Suprapubic skin (tissue), 4 donors: ENCODE measurements at regions not wholly inside any gene's neighbourhood (a gene's known extent, or its start where the extent isn't known, plus 50 kb on each side); places are given as distances from the start of the nearest gene placed in this dataset.
"Not testable (repeated sequence)": the region's sequence is repeated elsewhere in the genome, so short reads cannot be mapped to it uniquely, and the experiment has no call there.

Source experiments
- DNase-seq, 2 donors: peaks; one replicate each; pipeline ENCODE4 v3.0.0-alpha.2; 2019; ENCODE audit warnings: low spot score in 2 of 2
- H3K27ac ChIP-seq: fragments of 200-600 bp; sonication (generic); one replicate; pipeline ENCODE4 v1.5.1; 2019
- H3K27me3 ChIP-seq: fragments of 200-600 bp; sonication (generic); one replicate; pipeline ENCODE4 v1.5.1; 2019
- H3K36me3 ChIP-seq: fragments of 200-600 bp; sonication (generic); one replicate; pipeline ENCODE4 v1.5.1; 2019
- H3K4me1 ChIP-seq: fragments of 200-600 bp; sonication (generic); one replicate; pipeline ENCODE4 v1.5.1; 2019
- H3K4me3 ChIP-seq: fragments of 200-600 bp; sonication (generic); one replicate; pipeline ENCODE4 v1.5.1; 2019; ENCODE audit warnings: mild to moderate bottlenecking
- H3K9me3 ChIP-seq: fragments of 200-600 bp; sonication (generic); one replicate; pipeline ENCODE4 v1.5.1; 2019
- EP300 ChIP-seq: sonication (generic); formaldehyde crosslinking; IDR thresholded peaks from one replicate; pipeline ENCODE4 v1.6.1; 2017; ENCODE audit warnings: antibody characterized with exemption
- POLR2A ChIP-seq, 2 donors: fragments of 450-650 bp; IDR thresholded peaks; one replicate each; pipeline ENCODE4 v1.6.1; 2017; ENCODE audit warnings: antibody characterized with exemption in 2 of 2, mild to moderate bottlenecking in 2 of 2, moderate library complexity in 2 of 2
- POLR2AphosphoS5 ChIP-seq, 3 donors: sonication (generic); formaldehyde crosslinking; IDR thresholded peaks; one replicate each; pipeline ENCODE4 v1.6.1; 2017; ENCODE audit warnings: antibody characterized with exemption in 3 of 3
- WGBS: methylation state at CpG from one replicate; pipeline ENCODE4 v1.1.5; 2018; 5-methylcytosine and 5-hydroxymethylcytosine counted together
- TF ChIP-seq, protein P1 (sequence below), 2 donors: fragments of 200-600 bp in 1 of 2; fragments of 450-650 bp in 1 of 2; sonication (generic) in 1 of 2; IDR thresholded peaks; one replicate each; pipeline ENCODE4 v1.5.1; 2016 to 2019; ENCODE audit warnings: antibody characterized with exemption in 2 of 2, mild to moderate bottlenecking in 1 of 2, moderate library complexity in 1 of 2

DNA sequence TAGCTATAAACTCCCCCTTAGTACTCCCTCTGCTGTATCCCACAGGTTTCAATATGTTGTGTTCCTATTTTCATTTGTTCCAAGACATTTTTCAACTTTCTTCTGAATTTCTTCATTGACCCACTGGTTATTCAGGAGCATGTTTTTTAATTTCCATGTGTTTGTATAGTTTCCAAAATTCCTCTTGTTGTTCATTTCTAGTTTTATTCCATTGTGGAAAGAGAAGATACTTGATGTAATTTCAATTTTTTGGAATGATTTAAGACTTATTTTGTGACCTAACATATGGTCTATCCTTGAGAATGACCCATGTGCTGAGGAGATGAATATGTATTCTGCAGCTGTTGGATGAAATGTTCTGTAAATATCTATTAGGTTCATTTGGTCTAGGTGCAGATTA, 497.2 kb downstream of the BCKDHB start:
- TF ChIP-seq EP300 = no peak
- TF ChIP-seq POLR2AphosphoS5 (IDR thresholded peaks at IDR 0.05) = no peak
- TF ChIP-seq, protein P1, sequence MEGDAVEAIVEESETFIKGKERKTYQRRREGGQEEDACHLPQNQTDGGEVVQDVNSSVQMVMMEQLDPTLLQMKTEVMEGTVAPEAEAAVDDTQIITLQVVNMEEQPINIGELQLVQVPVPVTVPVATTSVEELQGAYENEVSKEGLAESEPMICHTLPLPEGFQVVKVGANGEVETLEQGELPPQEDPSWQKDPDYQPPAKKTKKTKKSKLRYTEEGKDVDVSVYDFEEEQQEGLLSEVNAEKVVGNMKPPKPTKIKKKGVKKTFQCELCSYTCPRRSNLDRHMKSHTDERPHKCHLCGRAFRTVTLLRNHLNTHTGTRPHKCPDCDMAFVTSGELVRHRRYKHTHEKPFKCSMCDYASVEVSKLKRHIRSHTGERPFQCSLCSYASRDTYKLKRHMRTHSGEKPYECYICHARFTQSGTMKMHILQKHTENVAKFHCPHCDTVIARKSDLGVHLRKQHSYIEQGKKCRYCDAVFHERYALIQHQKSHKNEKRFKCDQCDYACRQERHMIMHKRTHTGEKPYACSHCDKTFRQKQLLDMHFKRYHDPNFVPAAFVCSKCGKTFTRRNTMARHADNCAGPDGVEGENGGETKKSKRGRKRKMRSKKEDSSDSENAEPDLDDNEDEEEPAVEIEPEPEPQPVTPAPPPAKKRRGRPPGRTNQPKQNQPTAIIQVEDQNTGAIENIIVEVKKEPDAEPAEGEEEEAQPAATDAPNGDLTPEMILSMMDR (IDR thresholded peaks at IDR 0.05) = no peak
- no peak for TF ChIP-seq POLR2A (IDR thresholded peaks at IDR 0.05)
- no peaks in the 10 kb centered on the region for H3K36me3 ChIP-seq
- no peaks in the 10 kb centered on the region for H3K9me3 ChIP-seq
- peaks cover 13% of the 10 kb centered on the region for H3K4me1 ChIP-seq
- DNase-seq = no peak
- H3K27me3 ChIP-seq = no peaks in the 10 kb centered on the region
- no peak overlapping the region for H3K4me3 ChIP-seq
- no peak overlapping the region for H3K27ac ChIP-seq

DNA sequence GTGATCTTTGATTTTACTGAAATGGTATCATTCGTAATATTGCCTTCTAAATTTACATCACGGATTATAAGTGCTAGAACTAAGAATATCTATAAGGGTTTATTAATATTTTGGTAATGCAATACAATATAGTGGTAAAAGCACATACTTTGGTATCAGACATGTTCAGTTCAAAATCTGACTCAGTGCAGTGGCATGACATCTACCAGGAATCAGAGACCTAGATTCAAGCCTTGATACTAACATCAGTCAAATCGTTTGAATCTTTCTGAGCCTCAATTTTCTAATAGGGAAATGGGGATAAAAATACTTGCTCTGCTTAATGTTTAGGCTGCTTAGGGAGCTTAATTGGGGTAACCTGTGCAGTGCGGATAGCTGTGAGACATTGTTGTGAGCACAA, 488.0 kb downstream of the BCKDHB start:
- TF ChIP-seq POLR2A (IDR thresholded peaks at IDR 0.05) (no peak), POLR2AphosphoS5 (IDR thresholded peaks at IDR 0.05) (no peak), EP300 (no peak)
- TF ChIP-seq, protein P1 (IDR thresholded peaks at IDR 0.05) = no peak
- H3K9me3 ChIP-seq = no peaks in the 10 kb centered on the region
- WGBS = 89% methylated on average over 4 of the region's 4 CpGs
- H3K27ac ChIP-seq = no peak overlapping the region
- no peaks in the 10 kb centered on the region for H3K27me3 ChIP-seq
- no peak for DNase-seq
- no peaks in the 10 kb centered on the region for H3K4me1 ChIP-seq
- H3K4me3 ChIP-seq = no peak overlapping the region
- H3K36me3 ChIP-seq = no peaks in the 10 kb centered on the region

DNA sequence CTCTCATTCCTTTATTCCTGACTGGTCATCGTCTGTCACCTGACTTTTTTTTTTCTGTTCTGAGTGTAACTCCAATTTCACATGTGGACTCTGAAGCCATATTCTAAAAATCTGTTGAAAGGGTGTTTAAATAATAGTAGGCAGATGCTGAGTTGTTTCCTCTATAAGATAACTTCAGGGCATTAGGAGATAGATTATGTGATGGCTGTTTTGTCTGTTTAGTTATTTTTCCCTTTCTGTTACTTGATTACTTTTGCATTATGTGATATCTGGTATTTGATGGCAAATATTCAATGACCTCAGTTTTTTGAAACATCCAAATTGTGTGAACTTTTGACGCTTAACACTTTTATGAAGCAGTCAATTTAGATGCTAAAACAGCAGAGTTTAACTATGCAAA, 486.0 kb downstream of the BCKDHB start:
- Histone ChIP-seq H3K4me1 (no peaks in the 10 kb centered on the region), H3K36me3 (no peaks in the 10 kb centered on the region), H3K27me3 (no peaks in the 10 kb centered on the region), H3K4me3 (no peak overlapping the region), H3K27ac (no peak overlapping the region), H3K9me3 (no peaks in the 10 kb centered on the region)
- no peak for DNase-seq
- 81% methylated on average over 2 of the region's 2 CpGs for WGBS
- TF ChIP-seq, protein P1 (IDR thresholded peaks at IDR 0.05) = no peak
- no peak for TF ChIP-seq EP300
- no peak for TF ChIP-seq POLR2AphosphoS5 (IDR thresholded peaks at IDR 0.05)
- TF ChIP-seq POLR2A (IDR thresholded peaks at IDR 0.05) = no peak

DNA sequence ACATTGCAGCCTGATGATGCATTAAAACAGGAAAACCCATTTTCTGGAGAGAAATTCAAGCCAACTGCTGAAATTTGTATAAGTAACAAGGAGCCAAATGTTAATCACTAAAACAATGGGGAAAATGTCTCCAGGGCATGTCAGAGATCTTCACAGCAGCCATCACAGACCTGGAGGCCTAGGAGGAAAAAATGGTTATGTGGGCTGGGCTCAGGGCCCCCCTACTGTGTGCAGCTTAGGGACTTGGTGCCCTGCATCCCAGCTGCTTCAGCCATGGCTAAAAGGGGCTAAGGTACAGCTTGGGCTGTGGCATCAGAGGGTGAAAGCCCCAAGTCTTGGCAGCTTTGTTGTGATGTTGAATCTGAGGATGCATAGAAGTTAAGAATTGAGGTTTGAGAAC, 479.8 kb downstream of the BCKDHB start:
- Histone ChIP-seq H3K4me1 (no peaks in the 10 kb centered on the region), H3K27me3 (no peaks in the 10 kb centered on the region), H3K4me3 (no peak overlapping the region), H3K36me3 (no peaks in the 10 kb centered on the region), H3K27ac (no peak overlapping the region), H3K9me3 (peaks cover 9% of the 10 kb centered on the region)
- TF ChIP-seq POLR2A (IDR thresholded peaks at IDR 0.05) (no peak), EP300 (no peak), POLR2AphosphoS5 (IDR thresholded peaks at IDR 0.05) (no peak)
- TF ChIP-seq, protein P1 (IDR thresholded peaks at IDR 0.05) = no peak
- DNase-seq = no peak

GRCh38 chr6:80579391-80580023, 473.0 kb downstream of the BCKDHB start:
- Histone ChIP-seq H3K27ac (no peak overlapping the region), H3K4me1 (peaks cover 3% of the 10 kb centered on the region), H3K4me3 (no peak overlapping the region), H3K36me3 (no peaks in the 10 kb centered on the region), H3K9me3 (no peaks in the 10 kb centered on the region), H3K27me3 (no peaks in the 10 kb centered on the region)
- 67% methylated on average over 2 of the region's 2 CpGs for WGBS
- no peak for DNase-seq
- no peak for TF ChIP-seq POLR2AphosphoS5 (IDR thresholded peaks at IDR 0.05)
- no peak for TF ChIP-seq POLR2A (IDR thresholded peaks at IDR 0.05)
- no peak for TF ChIP-seq EP300
- TF ChIP-seq, protein P1 (IDR thresholded peaks at IDR 0.05) = no peak

GRCh38 chr6:80573320-80573719, 466.8 kb downstream of the BCKDHB start:
- H3K9me3 ChIP-seq, H3K27ac ChIP-seq, H3K27me3 ChIP-seq, H3K4me3 ChIP-seq, DNase-seq, H3K36me3 ChIP-seq, H3K4me1 ChIP-seq: not testable (repeated sequence)
- 78% methylated on average over 15 of the region's 15 CpGs for whole genome bisulfite sequencing
